ENCODE measurements at regions not wholly inside any gene's neighbourhood (a gene's known extent, or its start where the extent isn't known, plus 50 kb on each side); places are given as distances from the start of the nearest gene placed in this dataset.
"Not testable (repeated sequence)": the region's sequence is repeated elsewhere in the genome, so short reads cannot be mapped to it uniquely, and the experiment has no call there.

DNA sequence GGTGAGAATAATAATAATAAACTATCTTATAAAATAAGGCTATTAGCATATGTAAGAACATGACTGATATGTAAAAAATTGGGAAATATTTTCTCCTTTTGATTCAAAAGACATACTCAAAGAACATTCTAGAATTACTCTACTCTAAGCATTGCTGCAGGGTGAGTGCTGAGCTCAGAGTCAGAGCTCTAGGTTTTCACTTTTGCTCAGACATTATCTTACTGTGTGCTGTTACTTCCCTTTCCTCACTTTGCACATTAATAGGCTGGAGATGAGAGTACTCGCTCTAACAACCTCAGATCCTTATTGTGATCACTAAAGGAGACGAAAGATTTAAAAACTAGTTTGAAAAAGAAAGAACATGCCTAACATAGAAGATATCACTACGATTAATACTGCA is 99.4 kb upstream of the C9orf72 start:
- no peak for DNase-seq (ENCODE audit: low read depth)

DNA sequence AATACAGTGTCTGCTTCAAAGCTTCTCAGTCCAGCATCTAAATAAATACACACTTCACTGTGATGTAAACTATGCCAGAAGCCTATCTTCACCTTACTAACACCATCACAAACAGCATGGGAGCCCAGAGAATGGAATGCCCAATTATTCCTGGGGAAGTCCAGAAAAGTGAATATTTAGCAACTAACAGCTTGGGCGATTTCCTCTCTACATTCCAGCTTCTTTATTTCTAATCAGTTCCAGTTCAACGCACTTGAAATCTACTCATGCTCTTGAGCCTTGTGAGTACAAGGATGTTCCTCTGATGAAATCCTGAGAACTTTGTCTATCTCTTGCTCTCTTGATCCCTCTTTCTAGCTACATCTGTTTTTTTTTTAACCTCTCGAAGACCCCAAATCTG is 100.4 kb upstream of the C9orf72 start:
- no peak for DNase-seq (ENCODE audit: low read depth)

DNA sequence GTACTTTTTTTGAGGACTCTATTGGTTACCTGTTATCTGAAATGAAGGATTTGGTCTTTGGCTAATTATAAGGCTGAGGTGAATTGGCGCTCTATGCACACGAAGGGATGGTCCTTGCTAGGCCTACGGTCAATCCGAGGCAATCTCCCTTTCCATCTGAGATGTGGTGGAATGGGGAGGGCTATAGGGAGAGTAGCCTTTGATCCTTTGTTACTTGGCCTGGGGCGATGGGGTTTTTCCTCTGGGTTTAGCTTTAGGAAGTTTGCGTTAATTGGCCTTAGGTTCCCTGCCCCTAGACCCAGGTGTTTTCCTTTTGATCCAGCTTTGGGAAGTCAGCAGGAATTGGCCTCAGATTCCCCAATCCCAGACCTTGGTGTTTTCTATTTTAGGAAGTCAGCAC is 102.1 kb upstream of the C9orf72 start:
- DNase-seq (ENCODE audit: low read depth) = no peak

DNA sequence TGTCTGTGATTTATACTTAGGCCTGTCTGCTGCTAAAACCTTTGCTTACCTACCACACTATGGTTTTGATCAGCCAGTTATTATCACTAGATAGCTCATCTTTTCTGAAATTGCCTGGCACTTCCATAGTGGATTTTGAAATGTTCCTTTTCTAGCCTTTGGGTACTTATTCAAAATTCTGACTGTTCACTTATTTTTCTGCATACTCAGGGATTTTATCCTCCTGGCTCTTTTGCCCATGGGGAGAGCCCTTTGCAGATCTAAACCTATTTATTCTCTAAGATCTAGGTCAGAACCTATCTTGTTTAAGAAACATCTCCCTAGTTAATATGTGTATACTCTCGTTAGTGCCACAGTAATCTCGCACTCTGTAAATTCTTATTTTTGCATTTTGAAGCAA is 103.5 kb upstream of the C9orf72 start:
- no peak for DNase-seq (ENCODE audit: low read depth)

DNA sequence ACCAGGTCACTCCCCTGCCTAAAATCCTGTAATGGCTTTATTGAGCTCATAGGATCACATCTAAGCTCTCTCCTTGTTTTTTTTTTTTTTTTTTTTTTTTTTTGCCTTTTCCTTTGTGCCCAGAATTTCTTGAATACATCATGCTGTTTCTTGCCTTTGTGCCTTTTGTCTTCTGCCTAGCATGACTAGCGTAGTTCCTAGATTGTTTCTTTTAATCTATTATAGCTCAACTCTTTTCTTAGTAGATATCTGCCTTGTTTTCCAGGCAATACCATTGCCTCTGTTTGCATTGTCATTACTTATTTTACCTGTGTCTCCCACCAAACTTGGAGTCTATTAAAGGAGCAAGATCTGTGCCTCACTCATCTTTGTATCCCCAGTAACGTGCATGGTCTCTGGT is 106.1 kb upstream of the C9orf72 start:
- DNase-seq (ENCODE audit: low read depth) = no peak

DNA sequence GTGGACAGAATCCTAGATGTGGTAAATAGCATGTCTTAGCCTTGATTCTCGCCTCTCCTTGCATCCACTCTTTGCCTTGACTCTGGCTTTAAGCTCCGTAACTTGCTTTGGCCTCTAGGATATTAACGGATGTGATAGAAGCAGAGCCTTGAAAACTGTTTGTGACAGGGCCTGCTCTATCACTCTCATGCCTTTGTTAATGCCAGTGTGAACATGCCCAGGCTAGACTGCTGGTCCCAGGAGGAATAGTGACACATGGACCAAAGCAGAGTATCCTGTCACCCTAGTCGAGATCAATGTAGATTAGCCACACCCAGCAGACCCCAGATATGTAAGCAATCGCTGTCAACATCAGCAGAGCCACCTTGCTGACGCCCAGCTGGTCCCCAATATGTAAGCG is 109.9 kb upstream of the C9orf72 start:
- DNase-seq (ENCODE audit: low read depth) = no peak

DNA sequence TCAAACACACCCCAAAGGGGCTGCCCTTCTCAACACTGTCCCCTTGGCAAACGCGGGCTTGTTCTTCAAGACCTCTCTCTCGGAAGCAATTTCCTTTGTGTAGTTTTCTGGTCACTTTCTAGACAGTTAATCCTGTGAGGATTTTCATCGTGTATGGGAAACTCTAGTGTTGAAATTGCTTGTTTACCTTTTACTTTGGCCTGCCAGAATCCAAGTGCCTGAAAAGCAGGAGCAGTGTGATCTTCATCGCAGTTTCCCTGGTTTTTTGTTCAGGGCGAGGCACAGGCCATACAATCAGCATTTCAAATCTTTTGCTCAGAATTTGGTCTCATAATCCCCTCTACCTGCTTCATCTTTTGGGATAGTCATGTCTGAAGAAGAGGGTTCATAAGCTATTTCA is 115.7 kb upstream of the C9orf72 start:
- DNase-seq (ENCODE audit: low read depth) = no peak

DNA sequence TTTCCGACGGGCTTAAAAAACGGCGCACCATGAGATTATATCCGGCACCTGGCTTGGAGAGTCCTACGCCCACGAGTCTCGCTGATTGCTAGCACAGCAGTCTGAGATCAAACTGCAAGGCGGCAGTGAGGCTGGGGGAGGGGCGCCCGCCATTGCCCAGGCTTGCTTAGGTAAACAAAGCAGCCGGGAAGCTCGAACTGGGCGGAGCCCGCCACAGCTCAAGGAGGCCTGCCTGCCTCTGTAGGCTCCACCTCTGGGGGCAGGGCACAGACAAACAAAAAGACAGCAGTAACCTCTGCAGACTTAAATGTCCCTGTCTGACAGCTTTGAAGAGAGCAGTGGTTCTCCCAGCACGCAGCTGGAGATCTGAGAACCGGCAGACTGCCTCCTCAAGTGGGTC is 117.5 kb upstream of the C9orf72 start:
- not testable (repeated sequence) for DNase-seq (ENCODE audit: low read depth)

DNA sequence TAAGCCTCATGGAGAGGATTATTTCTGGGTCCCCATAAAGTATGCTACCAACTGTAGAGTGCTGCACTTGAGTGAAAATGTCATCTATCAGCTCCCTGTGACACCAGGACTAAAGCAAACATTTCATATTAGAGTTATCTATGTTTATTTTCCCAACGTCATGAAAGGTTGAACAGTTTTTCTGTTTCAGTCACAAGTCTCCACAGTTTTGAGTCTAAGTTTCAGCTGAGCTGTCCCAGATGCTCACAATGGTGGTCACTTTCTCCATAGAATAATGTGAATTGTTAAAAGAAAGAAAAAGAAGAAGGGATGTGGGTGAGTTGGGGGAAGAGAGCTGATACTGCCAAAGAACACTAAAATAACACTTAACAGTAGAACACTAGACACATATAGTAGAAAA is 126.3 kb upstream of the C9orf72 start:
- no peak for DNase-seq (ENCODE audit: low read depth)

DNA sequence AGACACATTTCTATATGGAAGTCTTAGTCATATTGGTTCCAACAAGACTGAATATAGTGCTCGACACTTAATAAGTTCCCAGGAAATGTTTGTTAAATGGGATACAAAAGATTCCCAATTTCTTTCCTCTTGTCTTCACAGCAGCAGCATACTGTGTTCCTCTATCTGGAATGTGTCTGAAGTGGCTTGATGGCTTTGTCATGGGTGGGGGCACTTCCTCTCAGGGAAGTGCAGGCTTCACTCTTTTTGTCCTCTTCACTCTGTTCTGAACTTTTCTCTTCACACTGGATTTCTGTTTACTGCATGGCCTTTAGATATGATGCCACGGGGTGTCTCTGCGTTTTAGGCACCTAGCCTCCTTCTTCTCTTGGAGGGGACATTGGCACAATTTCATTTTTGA is 127.7 kb upstream of the C9orf72 start:
- DNase-seq (ENCODE audit: low read depth) = no peak

DNA sequence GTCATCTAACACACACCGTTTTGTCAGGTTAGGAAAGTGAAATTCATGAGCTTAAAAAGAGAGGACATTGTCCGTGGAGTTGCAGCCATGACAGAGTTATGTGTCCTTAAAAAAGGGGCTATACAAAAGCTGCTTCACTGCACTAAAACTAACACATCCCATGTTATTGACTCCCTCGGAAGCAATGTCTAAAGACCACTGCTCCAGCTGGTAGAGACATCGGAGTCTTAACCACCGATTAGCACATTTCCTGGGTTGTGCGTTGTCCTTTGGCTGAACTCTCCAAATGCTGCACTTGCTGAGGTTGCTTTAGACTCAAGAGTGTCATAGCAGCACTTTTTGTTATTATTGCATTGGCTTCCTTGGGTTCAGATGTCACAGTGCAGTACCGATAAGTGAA is 128.3 kb upstream of the C9orf72 start:
- peak; percentile 19 for DNase-seq (ENCODE audit: low read depth)

DNA sequence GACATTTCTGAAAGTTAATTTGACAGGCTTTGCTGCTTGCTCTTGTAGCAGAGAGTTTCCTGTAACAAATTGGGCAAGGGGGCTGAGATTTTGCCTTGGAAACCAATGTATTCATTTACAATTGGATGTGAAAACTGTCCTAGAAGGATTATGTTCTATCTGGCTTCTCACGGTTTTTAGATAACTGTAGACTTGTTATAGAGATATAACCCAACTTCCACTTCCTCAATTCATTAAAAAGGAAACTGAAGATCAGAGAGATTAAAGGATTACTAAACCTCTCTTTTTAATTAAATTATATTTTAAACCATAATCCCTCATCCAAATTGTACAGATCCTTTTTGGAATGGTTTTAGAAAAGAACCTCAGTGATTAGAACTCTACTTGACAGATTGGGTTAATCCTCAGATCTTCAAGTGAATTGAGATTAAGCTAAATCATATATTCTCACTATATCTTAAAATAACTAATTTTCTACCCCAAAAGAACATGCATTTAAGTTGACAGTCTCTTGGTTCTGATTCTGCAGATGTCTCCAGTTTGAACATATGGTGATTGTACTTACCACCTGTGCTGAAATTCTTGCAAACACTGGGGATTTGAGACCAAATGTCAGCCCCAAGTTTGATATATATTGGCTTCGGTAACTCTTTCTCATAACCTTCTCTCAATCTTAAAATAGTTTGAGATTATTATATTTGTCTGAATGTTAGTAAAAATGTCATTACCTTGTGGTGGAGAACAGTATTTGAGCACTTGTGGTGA is 130.1 kb upstream of the C9orf72 start:
- no peak for DNase-seq (ENCODE audit: low read depth)

DNA sequence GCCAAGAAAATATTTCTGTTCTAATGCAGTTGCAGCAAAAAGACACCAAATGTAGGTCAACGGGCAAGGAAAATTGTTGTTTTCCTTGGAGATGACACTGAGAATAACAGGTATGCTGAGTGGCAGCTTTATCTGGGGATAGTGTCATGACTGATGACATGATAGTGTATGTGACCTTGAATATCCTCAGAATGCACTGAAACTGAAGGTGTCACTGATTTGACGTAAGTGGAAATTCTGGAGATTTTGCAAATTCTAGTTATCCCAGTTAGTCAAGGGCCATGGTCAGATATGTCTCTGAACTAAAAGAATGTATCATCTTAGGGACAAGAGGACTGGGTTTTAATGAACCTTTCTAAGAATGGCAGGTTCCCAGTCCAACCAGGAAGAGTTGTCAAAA is 138.0 kb upstream of the C9orf72 start:
- no peak for DNase-seq (ENCODE audit: low read depth)

DNA sequence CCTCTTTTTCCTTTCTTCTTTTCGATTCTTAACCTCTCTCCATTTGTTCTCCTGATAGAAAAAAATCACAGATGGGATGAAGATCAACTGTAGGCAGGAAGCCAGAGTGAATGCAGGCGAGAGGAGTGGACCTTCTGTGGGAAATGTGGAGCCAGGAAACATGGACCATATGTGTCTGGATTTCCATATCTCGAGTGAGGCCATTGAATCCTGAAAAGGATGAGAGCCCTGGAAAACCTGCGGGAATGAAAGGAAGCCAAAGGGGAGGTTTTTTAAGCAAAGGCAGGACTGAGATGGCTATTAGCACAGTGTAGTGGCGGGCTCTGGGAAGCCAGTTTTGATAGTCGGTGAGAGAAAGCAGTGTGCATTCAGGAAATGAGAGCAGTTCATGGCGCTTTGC is 139.5 kb upstream of the C9orf72 start:
- no peak for DNase-seq (ENCODE audit: low read depth)

DNA sequence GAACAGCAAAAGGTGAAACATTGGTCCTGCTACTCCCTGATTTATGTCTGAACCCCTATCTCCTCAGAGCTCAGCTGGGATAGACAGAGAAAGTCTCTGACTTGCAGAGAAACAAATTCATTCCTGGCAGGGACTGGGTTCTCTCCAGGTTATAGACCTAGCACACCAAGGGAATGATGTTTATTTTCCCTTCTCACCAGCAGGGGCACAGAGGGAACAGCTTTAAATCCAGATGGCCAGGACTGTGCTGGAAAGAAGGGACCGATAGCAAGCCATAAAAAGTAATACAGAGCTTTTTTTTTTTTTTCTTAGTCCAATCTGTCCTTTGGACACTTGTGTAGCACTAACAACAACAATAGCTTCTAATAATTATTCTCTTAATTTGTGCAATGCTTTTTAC is 141.1 kb upstream of the C9orf72 start:
- no peak for DNase-seq (ENCODE audit: low read depth)

DNA sequence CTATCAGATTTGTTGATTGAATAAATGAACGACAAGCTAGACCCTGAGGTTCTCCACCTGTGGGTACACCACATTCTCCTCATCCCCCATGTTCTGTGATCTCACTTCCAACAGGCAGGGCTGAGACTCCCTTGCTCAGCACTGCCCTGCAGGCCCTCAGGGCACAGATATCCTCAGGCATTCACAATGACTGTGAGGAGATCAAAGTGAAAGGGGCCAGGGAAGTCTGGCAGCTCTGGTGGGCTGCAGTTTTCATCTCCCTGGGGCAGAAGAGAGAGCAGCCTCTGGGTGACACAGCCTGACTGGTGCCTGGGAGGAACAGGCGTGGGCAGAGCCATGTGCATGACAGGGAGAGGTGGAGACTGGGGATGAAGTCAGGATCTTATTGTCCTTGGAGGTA is 142.4 kb upstream of the C9orf72 start:
- DNase-seq (ENCODE audit: low read depth) = no peak

DNA sequence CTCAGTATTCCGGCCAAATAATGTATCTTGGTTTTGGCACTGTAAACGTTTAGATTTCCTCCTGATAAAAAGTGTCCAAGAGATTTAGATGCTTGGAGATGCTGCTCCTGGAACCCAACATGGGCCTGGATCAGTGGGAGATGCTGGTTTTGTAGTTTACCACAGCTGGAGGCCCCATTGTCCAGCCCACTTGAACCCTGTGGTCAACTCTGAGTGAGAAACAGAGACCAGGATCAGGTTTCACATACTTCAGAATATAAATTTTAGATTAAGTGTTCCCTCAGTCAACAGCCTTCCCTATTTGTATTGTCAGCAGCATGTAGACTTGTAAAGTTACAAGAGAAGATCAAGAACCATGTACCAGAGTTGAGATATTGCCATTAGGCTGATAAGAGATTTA is 144.7 kb upstream of the C9orf72 start:
- no peak for DNase-seq (ENCODE audit: low read depth)

DNA sequence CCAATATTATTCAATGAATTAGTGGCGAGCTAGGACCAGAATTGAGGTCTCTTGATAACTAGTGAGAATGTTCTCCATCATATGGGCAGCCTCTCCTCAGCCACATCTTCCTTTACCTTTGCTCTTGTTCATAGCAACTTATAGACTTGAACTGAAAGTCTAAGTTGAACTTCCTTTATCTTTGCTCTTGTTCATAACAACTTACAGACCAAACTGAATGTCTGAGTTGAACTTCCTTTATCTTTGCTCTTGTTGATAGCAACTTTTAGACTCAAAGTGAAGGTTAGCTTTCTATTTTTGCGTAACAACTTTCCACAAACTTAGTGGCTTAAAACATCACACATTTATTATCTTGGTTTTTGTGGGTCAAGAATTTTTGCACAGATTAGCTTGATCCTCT is 146.4 kb upstream of the C9orf72 start:
- DNase-seq (ENCODE audit: low read depth) = no peak

DNA sequence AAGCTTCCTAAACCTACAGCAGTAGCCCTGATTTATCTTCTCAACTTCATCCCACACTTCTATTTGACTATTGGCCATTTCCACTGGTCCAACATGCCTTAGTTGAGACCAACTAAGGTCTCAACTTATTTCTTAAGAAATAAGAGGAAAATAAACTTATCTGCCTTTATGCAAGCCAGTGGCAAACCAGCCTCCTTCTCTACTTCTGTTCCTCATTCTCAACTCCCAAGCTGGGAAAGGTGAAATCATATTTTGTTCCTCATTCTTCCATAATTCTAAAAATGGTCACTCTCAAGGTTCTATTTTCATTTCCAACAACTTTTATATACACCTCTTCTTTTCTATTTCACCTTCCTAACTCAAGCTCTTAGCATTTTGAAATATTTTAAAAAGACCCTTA is 149.6 kb upstream of the C9orf72 start:
- no peak for DNase-seq (ENCODE audit: low read depth)

DNA sequence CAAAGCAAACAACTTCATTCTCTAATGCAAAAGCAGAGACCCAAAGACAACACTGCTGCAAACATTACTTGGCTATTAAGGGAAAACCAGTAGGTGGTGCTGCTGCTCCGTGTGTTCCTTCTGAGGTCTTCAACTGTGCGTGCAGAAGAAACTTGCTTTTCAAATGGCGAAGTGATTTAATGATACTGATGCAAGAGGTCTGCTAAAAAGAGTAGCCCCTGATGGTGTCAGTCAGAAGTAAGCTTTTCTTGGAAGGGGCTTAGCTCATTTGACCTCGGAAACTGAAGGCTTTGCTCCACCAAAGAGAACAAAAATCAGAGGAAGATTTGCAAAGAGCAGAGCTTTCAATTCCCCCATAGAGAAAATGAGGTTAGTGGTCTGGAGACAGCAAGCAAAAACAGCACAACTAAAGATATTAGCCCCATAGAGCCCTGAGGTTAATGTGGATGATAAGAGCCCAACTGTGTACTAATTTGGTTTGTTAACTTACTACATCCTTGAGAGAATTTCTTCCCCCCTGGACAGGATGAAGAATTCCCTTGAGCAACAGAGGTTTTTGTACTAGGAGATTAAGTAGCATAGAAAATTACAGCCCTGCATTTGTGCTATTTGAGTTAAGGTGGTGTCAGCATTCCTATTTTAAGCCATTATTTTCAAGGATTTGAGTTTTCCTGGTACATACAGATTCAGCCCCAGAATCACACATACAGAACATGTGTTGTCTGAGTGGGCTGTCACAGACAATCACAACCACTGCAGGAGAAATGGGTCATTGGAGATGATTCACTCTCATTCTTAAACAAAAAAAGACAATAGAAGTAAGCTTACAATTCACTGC is 153.2 kb upstream of the C9orf72 start:
- DNase-seq (ENCODE audit: low read depth) = peak; percentile 75

DNA sequence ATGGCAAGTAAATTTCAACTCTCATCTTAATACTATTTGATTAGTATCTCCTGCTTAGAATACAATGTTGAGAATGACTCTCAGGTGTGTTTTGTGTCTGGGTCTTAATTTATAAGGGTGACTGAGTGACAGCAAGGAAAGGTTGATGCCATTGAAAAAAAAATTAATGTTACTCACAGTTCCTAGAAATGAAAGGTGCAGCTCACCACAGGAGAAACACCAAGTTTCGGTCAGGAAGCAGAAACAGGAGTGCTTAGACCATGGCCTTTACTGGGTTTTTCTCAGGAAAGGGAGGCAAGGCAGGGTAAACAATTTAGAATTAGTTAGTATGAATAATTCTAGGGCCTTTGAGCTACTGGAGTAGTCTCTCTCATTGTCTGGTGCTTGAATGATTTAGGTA is 159.2 kb upstream of the C9orf72 start:
- no peak for DNase-seq (ENCODE audit: low read depth)

DNA sequence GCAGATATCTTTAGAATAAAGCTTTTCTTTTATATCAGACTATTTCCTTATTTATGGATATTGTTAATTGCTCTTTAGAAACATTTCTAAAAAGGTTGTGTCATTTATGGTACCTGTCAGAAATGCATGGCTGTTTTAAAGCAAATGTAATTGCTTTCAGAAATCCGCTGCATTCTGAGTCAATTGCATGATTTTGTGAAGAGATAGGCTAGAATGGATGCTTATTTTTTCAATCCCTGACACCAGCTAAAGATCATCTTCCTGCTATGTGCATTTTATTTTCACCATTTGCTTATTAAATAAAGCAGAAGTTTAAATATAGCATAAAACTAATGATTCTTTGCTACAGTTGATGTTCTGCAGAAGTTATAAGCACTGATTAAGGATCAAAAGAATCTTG is 170.2 kb upstream of the C9orf72 start:
- DNase-seq (ENCODE audit: low read depth) = no peak

DNA sequence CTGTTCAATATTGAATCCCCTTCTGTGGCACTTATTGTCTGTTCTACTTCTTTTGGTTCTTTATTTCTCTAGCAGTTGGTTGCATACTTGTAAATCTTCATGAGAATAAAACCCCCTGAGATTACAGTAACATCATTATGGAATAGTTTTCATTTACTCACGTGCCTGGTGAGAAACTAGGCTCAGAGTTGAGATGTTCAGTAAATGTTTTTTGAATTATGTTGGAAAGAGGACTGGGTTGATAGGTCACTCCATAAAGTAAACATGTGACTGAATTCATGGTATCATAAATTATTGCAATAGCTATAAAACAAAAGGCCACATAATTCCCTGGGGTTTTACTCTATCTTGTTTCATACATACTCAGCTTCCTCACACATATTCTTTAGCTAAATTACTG is 174.2 kb upstream of the C9orf72 start:
- DNase-seq (ENCODE audit: low read depth) = no peak
